T-cell (primary cell): ENCODE measurements at regions not wholly inside any gene's neighbourhood (a gene's known extent, or its start where the extent isn't known, plus 50 kb on each side); places are given as distances from the start of the nearest gene placed in this dataset.

Source experiments
- ATAC-seq, 4 experiments: fragments of 200-7000 bp in 3 of 4; fragments of 150-1000 bp in 1 of 4; cut with Tn5 transposase; replicated peaks in 1 of 4; 1 replicate in 3 of 4; 2 replicates in 1 of 4; pipeline ENCODE4 v1.10.0; 2021; ENCODE audit warnings: moderate library complexity in 3 of 4, mild to moderate bottlenecking in 2 of 4, moderate number of reproducible peaks in 1 of 4
- CTCF ChIA-PET, 2 donors: fragments of 300-600 bp; sonication (Branson Sonifier 250); formaldehyde crosslinking; loops; one replicate each; lab custom pipeline; 2022; ENCODE audit warnings: antibody characterized with exemption in 2 of 2; lab: Charles Lee
- POLR2A ChIA-PET, 2 donors: fragments of 300-600 bp; sonication (Branson Sonifier 250); formaldehyde crosslinking; loops; one replicate each; lab custom pipeline; 2022; ENCODE audit warnings: antibody characterized with exemption in 2 of 2; lab: Charles Lee
- DNase-seq, 35 experiments: peaks; one replicate each; pipeline versions ENCODE4 v3.0.0 to v3.0.0-alpha.2; 2013 to 2023
- H3K27ac ChIP-seq: one replicate; pipeline ENCODE4 v1.5.1; 2013; ENCODE audit warnings: low read length
- H3K27me3 ChIP-seq, 2 experiments: replicated peaks in 1 of 2; 1 replicate in 1 of 2; 2 replicates in 1 of 2; pipeline versions ENCODE4 v1.6.1 to v1.7.0; 2013; ENCODE audit warnings: low read length in 1 of 2, mixed read lengths in 1 of 2; ENCODE audit not compliant: control insufficient read depth in 2 of 2, insufficient read depth in 2 of 2; ENCODE audit errors: extremely low read depth in 1 of 2
- H3K36me3 ChIP-seq, 2 donors: 1 replicate in 1 of 2; 2 replicates in 1 of 2; pipeline versions ENCODE4 v1.6.1 to v1.7.0; 2013; ENCODE audit warnings: low read length in 1 of 2; ENCODE audit not compliant: control insufficient read depth in 2 of 2, insufficient read depth in 1 of 2; ENCODE audit errors: extremely low read depth in 1 of 2
- H3K4me1 ChIP-seq, 2 experiments: 1 replicate in 1 of 2; 2 replicates in 1 of 2; pipeline versions ENCODE4 v1.6.1 to v1.7.0; 2013; ENCODE audit warnings: low read length in 2 of 2, mixed read lengths in 1 of 2; ENCODE audit not compliant: insufficient read depth in 2 of 2, control insufficient read depth in 1 of 2; ENCODE audit errors: extremely low read depth in 1 of 2
- H3K4me3 ChIP-seq, 2 donors: 1 replicate in 1 of 2; 2 replicates in 1 of 2; pipeline versions ENCODE4 v1.5.1 to v1.7.0; 2013; ENCODE audit warnings: mild to moderate bottlenecking in 2 of 2, low read length in 1 of 2, moderate library complexity in 1 of 2; ENCODE audit not compliant: control insufficient read depth in 1 of 2; ENCODE audit errors: extremely low read depth in 1 of 2
- H3K9me3 ChIP-seq: 2 replicates; pipeline ENCODE4 v1.7.0; 2013
- H3K27ac Mint-ChIP-seq, 2 donors: one replicate each; pipeline ENCODE4 v1.8.0; 2020 to 2021; ENCODE audit warnings: mild to moderate bottlenecking in 2 of 2, mixed read lengths in 2 of 2
- H3K27me3 Mint-ChIP-seq, 2 donors: one replicate each; pipeline ENCODE4 v1.8.0; 2021 to 2022; ENCODE audit warnings: mixed read lengths in 2 of 2
- H3K36me3 Mint-ChIP-seq: one replicate; pipeline ENCODE4 v1.8.0; 2021; ENCODE audit warnings: mixed read lengths
- H3K4me1 Mint-ChIP-seq, 3 donors: one replicate each; pipeline ENCODE4 v1.8.0; 2020 to 2022; ENCODE audit warnings: mixed read lengths in 3 of 3, mild to moderate bottlenecking in 1 of 3
- H3K4me3 Mint-ChIP-seq, 3 donors: one replicate each; pipeline ENCODE4 v1.8.0; 2020 to 2022; ENCODE audit warnings: mild to moderate bottlenecking in 3 of 3, mixed read lengths in 3 of 3, moderate library complexity in 3 of 3
- H3K9me3 Mint-ChIP-seq, 3 donors: one replicate each; pipeline ENCODE4 v1.8.0; 2020 to 2022; ENCODE audit warnings: mixed read lengths in 3 of 3
- WGBS: methylation state at CpG from one replicate; pipeline ENCODE4 v1.1.5; 2013; ENCODE audit warnings: missing lambda C conversion rate; ENCODE audit not compliant: insufficient coverage; 5-methylcytosine and 5-hydroxymethylcytosine counted together

GRCh38 chr7:110609336-110609735 lies 481.6 kb upstream of the LRRN3 start:
- Mint-ChIP-seq H3K36me3 (no peaks in the 10 kb centered on the region), H3K4me1 (peaks cover 0 to 9% (median 2%) of the 10 kb centered on the region in 3 donors), H3K9me3 (no peaks in the 10 kb centered on the region), H3K27me3 (no peaks in the 10 kb centered on the region), H3K4me3 (no peak overlapping the region), H3K27ac (no peak overlapping the region)
- DNase-seq: no peak
- ATAC-seq: no peak
- Histone ChIP-seq H3K27me3 (no peaks in the 10 kb centered on the region), H3K36me3 (no peaks in the 10 kb centered on the region), H3K27ac (no peak overlapping the region), H3K9me3 (no peaks in the 10 kb centered on the region), H3K4me1 (peaks cover 0 to 6% of the 10 kb centered on the region in 2 experiments), H3K4me3 (no peak overlapping the region)
- POLR2A ChIA-PET: no interaction called here
- CTCF ChIA-PET: no interaction called here

- Mint-ChIP-seq H3K4me3 (no peak overlapping the region), H3K9me3 (no peaks in the 10 kb centered on the region), H3K4me1 (peaks cover 0 to under 1% (median 0%) of the 10 kb centered on the region in 3 donors), H3K36me3 (no peaks in the 10 kb centered on the region), H3K27me3 (no peaks in the 10 kb centered on the region), H3K27ac (no peak overlapping the region)
- no peak for DNase-seq
- no peak overlapping the region for H3K4me3 ChIP-seq
- POLR2A ChIA-PET: interaction anchor here in 1 of 2 donors (0.7 kb wide), 1 partner anchor 537 kb away, joined by 5 read pairs; no protein-coding TSS in a partner anchor
- H3K36me3 ChIP-seq: no peaks in the 10 kb centered on the region
- no peaks in the 10 kb centered on the region for H3K4me1 ChIP-seq
- no peaks in the 10 kb centered on the region for H3K9me3 ChIP-seq
- no CpG with 5 or more reads among the region's 1 CpG for WGBS
- ATAC-seq: no peak
- H3K27me3 ChIP-seq: no peaks in the 10 kb centered on the region
- H3K27ac ChIP-seq: no peak overlapping the region
- CTCF ChIA-PET: no interaction called here
Observed at GRCh38 chr7:110612680-110613079, 478.2 kb upstream of the LRRN3 start.
